ENCODE measurements at regions not wholly inside any gene's neighbourhood (a gene's known extent, or its start where the extent isn't known, plus 50 kb on each side); places are given as distances from the start of the nearest gene placed in this dataset.

DNA sequence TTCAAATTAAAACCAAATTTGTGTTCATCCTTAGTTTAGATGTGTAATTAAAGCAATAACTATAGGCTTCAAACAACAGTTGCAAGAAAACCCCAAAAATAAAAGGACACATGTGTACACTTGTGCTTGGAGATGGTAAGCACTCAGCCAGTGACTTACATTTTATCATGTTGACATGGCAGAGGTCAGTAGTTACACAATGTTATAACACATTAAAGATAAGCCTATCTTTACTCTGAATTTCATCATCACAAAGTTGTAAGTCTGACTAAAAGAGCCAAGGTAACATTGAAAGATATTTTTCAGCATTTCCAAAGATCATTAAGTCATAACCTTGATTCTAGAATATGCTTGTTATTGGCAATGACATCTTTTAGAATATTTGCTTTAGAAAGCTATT, 98.5 kb upstream of the PNPLA4 start:
- TF ChIP-seq, protein P1, sequence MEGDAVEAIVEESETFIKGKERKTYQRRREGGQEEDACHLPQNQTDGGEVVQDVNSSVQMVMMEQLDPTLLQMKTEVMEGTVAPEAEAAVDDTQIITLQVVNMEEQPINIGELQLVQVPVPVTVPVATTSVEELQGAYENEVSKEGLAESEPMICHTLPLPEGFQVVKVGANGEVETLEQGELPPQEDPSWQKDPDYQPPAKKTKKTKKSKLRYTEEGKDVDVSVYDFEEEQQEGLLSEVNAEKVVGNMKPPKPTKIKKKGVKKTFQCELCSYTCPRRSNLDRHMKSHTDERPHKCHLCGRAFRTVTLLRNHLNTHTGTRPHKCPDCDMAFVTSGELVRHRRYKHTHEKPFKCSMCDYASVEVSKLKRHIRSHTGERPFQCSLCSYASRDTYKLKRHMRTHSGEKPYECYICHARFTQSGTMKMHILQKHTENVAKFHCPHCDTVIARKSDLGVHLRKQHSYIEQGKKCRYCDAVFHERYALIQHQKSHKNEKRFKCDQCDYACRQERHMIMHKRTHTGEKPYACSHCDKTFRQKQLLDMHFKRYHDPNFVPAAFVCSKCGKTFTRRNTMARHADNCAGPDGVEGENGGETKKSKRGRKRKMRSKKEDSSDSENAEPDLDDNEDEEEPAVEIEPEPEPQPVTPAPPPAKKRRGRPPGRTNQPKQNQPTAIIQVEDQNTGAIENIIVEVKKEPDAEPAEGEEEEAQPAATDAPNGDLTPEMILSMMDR (IDR thresholded peaks at IDR 0.05) = no peak
- no peak for TF ChIP-seq POLR2A (IDR thresholded peaks at IDR 0.05; ENCODE audit: low read depth)

Measured in esophagus muscularis mucosa (tissue), 3 donors.